H1 (cell line): ENCODE measurements at regions not wholly inside any gene's neighbourhood (a gene's known extent, or its start where the extent isn't known, plus 50 kb on each side); places are given as distances from the start of the nearest gene placed in this dataset.

Experiments used
- CTCF ChIA-PET: fragments of 300-600 bp; sonication (Branson Sonifier 250); formaldehyde crosslinking; loops from one replicate; lab custom pipeline; 2021; ENCODE audit not compliant: partially characterized antibody; lab: Charles Lee
- POLR2A ChIA-PET: fragments of 300-600 bp; sonication (Branson Sonifier 250); formaldehyde crosslinking; loops from one replicate; lab custom pipeline; 2021; ENCODE audit warnings: inconsistent platforms; ENCODE audit not compliant: partially characterized antibody; lab: Charles Lee
- DNase-seq, 2 experiments: peaks; one replicate each; pipeline versions ENCODE4 v3.0.0 to v3.0.0-alpha.2; 2010 to 2022; ENCODE audit warnings: low spot score in 2 of 2, low read depth in 1 of 2, mixed read lengths in 1 of 2
- FAIRE-seq: peaks from 2 replicates; lab custom pipeline; 2011; peaks lifted over from hg19 to GRCh38; lab: Jason Lieb, UNC
- H2AFZ ChIP-seq: 2 replicates; pipeline ENCODE4 v1.8.1; 2012; ENCODE audit warnings: low read length, inconsistent platforms
- H2AK5ac ChIP-seq: 2 replicates; pipeline ENCODE4 v1.6.1; 2013; ENCODE audit warnings: low read depth, low read length
- H2BK120ac ChIP-seq: replicated peaks from 2 replicates; pipeline ENCODE3; 2013; ENCODE audit warnings: low read depth, low read length, inconsistent platforms
- H2BK12ac ChIP-seq: 2 replicates; pipeline ENCODE4 v1.6.1; 2013; ENCODE audit warnings: low read depth, low read length
- H2BK15ac ChIP-seq: 2 replicates; pipeline ENCODE4 v1.6.1; 2013; ENCODE audit warnings: low read length
- H2BK20ac ChIP-seq: 2 replicates; pipeline ENCODE4 v1.6.1; 2013; ENCODE audit warnings: low read length
- H2BK5ac ChIP-seq: 2 replicates; pipeline ENCODE4 v1.6.1; 2013; ENCODE audit warnings: low read depth, low read length
- H3K14ac ChIP-seq: 2 replicates; pipeline ENCODE4 v1.6.1; 2013; ENCODE audit warnings: inconsistent platforms; ENCODE audit not compliant: insufficient read length
- H3K18ac ChIP-seq: 2 replicates; pipeline ENCODE4 v1.6.1; 2013; ENCODE audit warnings: low read length; ENCODE audit errors: extremely low read depth
- H3K23ac ChIP-seq: 2 replicates; pipeline ENCODE4 v1.6.1; 2013; ENCODE audit warnings: inconsistent platforms; ENCODE audit not compliant: insufficient read length
- H3K23me2 ChIP-seq: 2 replicates; pipeline ENCODE4 v1.6.1; 2013; ENCODE audit warnings: low read depth, low read length
- H3K27ac ChIP-seq: 2 replicates; pipeline ENCODE4 v1.6.1; 2011; ENCODE audit warnings: low read depth, low read length, inconsistent platforms
- H3K27me3 ChIP-seq, 4 experiments: replicated peaks in 1 of 4; 1 replicate in 1 of 4; 2 replicates in 3 of 4; pipeline versions ENCODE4 v1.6.1 to v1.8.1; 2011 to 2013; ENCODE audit warnings: low read length in 3 of 4, mild to moderate bottlenecking in 3 of 4, inconsistent platforms in 2 of 4, mixed read lengths in 2 of 4, moderate library complexity in 1 of 4; ENCODE audit not compliant: control insufficient read depth in 3 of 4, insufficient read depth in 3 of 4; ENCODE audit errors: extremely low read depth in 1 of 4
- H3K36me3 ChIP-seq, 4 experiments: 2 replicates each; pipeline versions ENCODE4 v1.6.1 to v1.8.1; 2011 to 2013; ENCODE audit warnings: mild to moderate bottlenecking in 4 of 4, low read length in 3 of 4, moderate library complexity in 2 of 4, control low read depth in 1 of 4, inconsistent platforms in 1 of 4; ENCODE audit not compliant: insufficient read depth in 4 of 4, control insufficient read depth in 2 of 4
- H3K4ac ChIP-seq: replicated peaks from 2 replicates; pipeline ENCODE3; 2013; ENCODE audit warnings: low read length, low read depth, mixed read lengths, inconsistent platforms; ENCODE audit not compliant: insufficient read length
- H3K4me1 ChIP-seq, 4 experiments: replicated peaks in 1 of 4; 1 replicate in 1 of 4; 2 replicates in 3 of 4; pipeline versions ENCODE4 v1.6.1 to v1.8.1; 2011 to 2013; ENCODE audit warnings: low read length in 3 of 4, inconsistent platforms in 2 of 4, mixed read lengths in 1 of 4; ENCODE audit not compliant: insufficient read depth in 4 of 4, control insufficient read depth in 3 of 4
- H3K4me2 ChIP-seq, 2 experiments: 2 replicates each; pipeline versions ENCODE4 v1.6.1 to v1.8.1; 2011 to 2013; ENCODE audit warnings: low read depth in 2 of 2, low read length in 2 of 2, control low read depth in 1 of 2, inconsistent platforms in 1 of 2, mild to moderate bottlenecking in 1 of 2; ENCODE audit not compliant: insufficient read depth in 1 of 2
- H3K4me3 ChIP-seq, 4 experiments: fragments of 200-600, 300-600 bp in 1 of 4; sonication (generic), shearing (Covaris generic), sonication (Bioruptor Twin) in 1 of 4; 2 replicates each; pipeline versions ENCODE4 v1.5.1 to v1.8.1; 2011 to 2016; ENCODE audit warnings: low read length in 4 of 4, low read depth in 3 of 4, control low read depth in 2 of 4, inconsistent platforms in 2 of 4, mild to moderate bottlenecking in 2 of 4, mixed read lengths in 1 of 4, moderate library complexity in 1 of 4; ENCODE audit not compliant: insufficient read depth in 2 of 4; ENCODE audit errors: extremely low read depth in 1 of 4
- H3K56ac ChIP-seq: replicated peaks from 2 replicates; pipeline ENCODE3; 2013; ENCODE audit warnings: low read depth, mild to moderate bottlenecking, mixed read lengths, low read length, inconsistent platforms; ENCODE audit not compliant: insufficient read length
- H3K79me1 ChIP-seq: 2 replicates; pipeline ENCODE4 v1.6.1; 2013; ENCODE audit warnings: low read depth, low read length, control low read depth
- H3K79me2 ChIP-seq, 2 experiments: 2 replicates each; pipeline versions ENCODE4 v1.6.1 to v1.8.1; 2012 to 2013; ENCODE audit warnings: low read length in 2 of 2, mild to moderate bottlenecking in 2 of 2, inconsistent platforms in 1 of 2; ENCODE audit not compliant: insufficient read depth in 2 of 2, control insufficient read depth in 1 of 2
- H3K9ac ChIP-seq, 4 experiments: replicated peaks in 1 of 4; 1 replicate in 1 of 4; 2 replicates in 3 of 4; pipeline versions ENCODE4 v1.6.1 to v1.8.1; 2011 to 2013; ENCODE audit warnings: low read depth in 3 of 4, low read length in 3 of 4, control low read depth in 2 of 4, mild to moderate bottlenecking in 2 of 4, moderate library complexity in 2 of 4, inconsistent platforms in 1 of 4; ENCODE audit errors: extremely low read depth in 1 of 4
- H3K9me3 ChIP-seq, 2 experiments: 2 replicates each; pipeline versions ENCODE4 v1.6.1 to v1.8.1; 2012 to 2013; ENCODE audit warnings: mild to moderate bottlenecking in 2 of 2, moderate library complexity in 2 of 2, control low read depth in 1 of 2, inconsistent platforms in 1 of 2, low read depth in 1 of 2, low read length in 1 of 2, mixed read lengths in 1 of 2; ENCODE audit not compliant: insufficient read depth in 2 of 2
- H4K20me1 ChIP-seq, 2 experiments: replicated peaks in 1 of 2; 2 replicates each; pipeline versions ENCODE3 to v1.8.1; 2011 to 2013; ENCODE audit warnings: inconsistent platforms in 2 of 2, low read length in 2 of 2, mild to moderate bottlenecking in 1 of 2; ENCODE audit not compliant: insufficient read depth in 2 of 2, control insufficient read depth in 1 of 2
- H4K5ac ChIP-seq: 2 replicates; pipeline ENCODE4 v1.6.1; 2013; ENCODE audit warnings: low read length, low read depth, mixed read lengths, inconsistent platforms; ENCODE audit not compliant: insufficient read length
- H4K8ac ChIP-seq: 2 replicates; pipeline ENCODE4 v1.8.0; 2013; ENCODE audit warnings: mild to moderate bottlenecking, moderate library complexity, low read length, inconsistent platforms; ENCODE audit not compliant: insufficient read depth; ENCODE audit errors: extremely low read depth
- H4K91ac ChIP-seq: replicated peaks from 2 replicates; pipeline ENCODE3; 2013; ENCODE audit warnings: low read length, mixed read lengths, inconsistent platforms; ENCODE audit not compliant: insufficient read length
- ASH2L ChIP-seq: fragments of 200-600, 300-600 bp; sonication (generic); IDR thresholded peaks from one replicate; pipeline ENCODE4 v1.7.1; 2017; ENCODE audit warnings: low read length
- EGR1 ChIP-seq: IDR thresholded peaks from 2 replicates; pipeline ENCODE4 v1.6.1; 2011; ENCODE audit warnings: low read depth, low read length, borderline replicate concordance
- KDM1A ChIP-seq: fragments of 200-600, 300-600 bp; sonication (generic); IDR thresholded peaks from 2 replicates; pipeline ENCODE4 v1.7.1; 2016; ENCODE audit warnings: mild to moderate bottlenecking, low read length, borderline replicate concordance
- KDM4A ChIP-seq: IDR thresholded peaks from one replicate; pipeline ENCODE4 v1.7.1; 2012; ENCODE audit warnings: low read depth, mild to moderate bottlenecking, moderate library complexity, low read length, inconsistent platforms; ENCODE audit not compliant: severe bottlenecking
- KDM5A ChIP-seq: fragments of 200-600 bp; IDR thresholded peaks from 2 replicates; pipeline ENCODE4 v1.7.1; 2012; ENCODE audit warnings: mild to moderate bottlenecking, low read length, inconsistent platforms, mixed read lengths
- POLR2AphosphoS5 ChIP-seq: IDR thresholded peaks from 2 replicates; pipeline ENCODE4 v1.6.1; 2011; ENCODE audit warnings: low read depth, low read length
- RAD21 ChIP-seq, 2 experiments: IDR thresholded peaks in 1 of 2; conservative IDR thresholded peaks in 1 of 2; 2 replicates each; pipeline ENCODE4 v1.6.1; 2011; ENCODE audit warnings: low read depth in 2 of 2, low read length in 2 of 2, improper control_type of control experiment in 1 of 2, inconsistent platforms in 1 of 2, mild to moderate bottlenecking in 1 of 2, moderate library complexity in 1 of 2
- RFX5 ChIP-seq: IDR thresholded peaks from 2 replicates; pipeline ENCODE4 v1.6.1; 2011; ENCODE audit warnings: low read depth, low read length, improper control_type of control experiment, borderline replicate concordance
- SP1 ChIP-seq: IDR thresholded peaks from 2 replicates; pipeline ENCODE4 v1.6.1; 2011; ENCODE audit warnings: low read depth, low read length
- SRF ChIP-seq: IDR thresholded peaks from 2 replicates; pipeline ENCODE4 v1.6.1; 2011; ENCODE audit warnings: mild to moderate bottlenecking, low read depth, low read length, moderate library complexity
- WGBS, 2 experiments: shearing (Covaris generic) in 1 of 2; methylation state at CpG; one replicate each; pipeline versions ENCODE4 v1.1.6 to v1.1.7; 2013 to 2015; ENCODE audit warnings: low lambda C conversion rate in 2 of 2, mixed read lengths in 2 of 2, inconsistent platforms in 1 of 2, low coverage in 1 of 2, missing lambda C conversion rate in 1 of 2; ENCODE audit not compliant: insufficient replicate concordance in 2 of 2, insufficient coverage in 1 of 2, insufficient read length in 1 of 2; ENCODE audit errors: extremely low coverage in 1 of 2, missing lambda C conversion rate in 1 of 2; 5-methylcytosine and 5-hydroxymethylcytosine counted together

DNA sequence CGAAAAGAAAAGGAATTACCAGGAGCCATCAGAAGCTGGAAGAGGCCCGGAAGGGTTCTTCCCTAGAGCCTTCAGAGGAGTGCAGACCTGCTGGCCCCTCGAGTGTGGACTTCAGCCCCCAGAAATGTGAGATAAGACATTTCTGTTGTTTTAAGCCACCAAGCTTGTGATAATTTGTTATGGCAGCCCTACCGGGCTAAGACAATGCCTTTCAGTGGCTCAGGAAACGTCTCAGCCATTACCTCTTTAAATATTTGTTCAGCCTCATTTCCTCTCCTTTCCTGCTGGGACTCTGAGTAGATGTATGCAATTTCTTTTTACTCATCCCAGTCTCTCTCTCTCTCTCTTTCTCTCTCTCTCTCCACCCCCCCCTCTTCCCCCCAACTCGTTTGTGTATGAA, 174.7 kb upstream of the GRB10 start:
- Histone ChIP-seq H2BK15ac (no peak overlapping the region), H4K8ac (no peak overlapping the region), H3K36me3 (no peaks in the 10 kb centered on the region), H3K79me1 (no peaks in the 10 kb centered on the region), H3K23me2 (0 out of 2 replicates have a peak, but pooled peaks cover 2% of the 10 kb centered on the region), H4K91ac (no peak overlapping the region), H3K4me2 (no peak overlapping the region), H2AK5ac (no peak overlapping the region), H3K4me1 (peaks cover 0 to 2% (median 0%) of the 10 kb centered on the region in 4 experiments; a peak in 1 of 7 replicates), H3K79me2 (no peaks in the 10 kb centered on the region), H3K27me3 (peaks cover 21 to 78% (median 62%) of the 10 kb centered on the region in 4 experiments), H2BK20ac (no peak overlapping the region), H2BK120ac (no peak overlapping the region), H2AFZ (no peak overlapping the region), H3K14ac (no peak overlapping the region), H3K4me3 (no peak overlapping the region), H2BK12ac (no peak overlapping the region), H4K20me1 (peaks cover 0 to 3% of the 10 kb centered on the region in 2 experiments), H3K9me3 (no peaks in the 10 kb centered on the region; a peak in 1 of 4 replicates), H3K23ac (no peak overlapping the region), H3K9ac (no peak overlapping the region), H3K56ac (no peak overlapping the region), H3K18ac (no peak overlapping the region), H4K5ac (no peak overlapping the region), H3K27ac (no peak overlapping the region), H2BK5ac (no peak overlapping the region), H3K4ac (no peak overlapping the region)
- no peak for FAIRE-seq
- WGBS, 2 experiments, result 60% methylated on average over 6 of the region's 6 CpGs; no CpG with 5 or more reads in 1 of the 2 experiments
- ChIA-PET POLR2A (interaction anchor here (0.6 to 0.8 kb wide), 2 partner anchors 9 to 14 kb away, joined by 3 read pairs; no protein-coding TSS in a partner anchor), CTCF (interaction anchor here (0.7 to 0.9 kb wide), 3 partner anchors 93 to 176 kb away, joined by 3 to 5 read pairs (median 4); no protein-coding TSS in a partner anchor)
- no peak for DNase-seq
- no peak for TF ChIP-seq SRF
- TF ChIP-seq SP1, result no peak
- no peak for TF ChIP-seq KDM4A
- no peak for TF ChIP-seq RFX5
- TF ChIP-seq EGR1, result no peak
- no peak for TF ChIP-seq ASH2L
- no peak for TF ChIP-seq POLR2AphosphoS5
- no peak for TF ChIP-seq RAD21 (IDR thresholded peaks at IDR 0.05 in 1 of 2, conservative IDR thresholded peaks at IDR 0.05 in 1 of 2; ENCODE audit: low read depth in 2 of 2, low read length in 2 of 2)
- no peak for TF ChIP-seq KDM5A
- no peak for TF ChIP-seq KDM1A
